RWPE1 (cell line): ENCODE measurements at regions not wholly inside any gene's neighbourhood (a gene's known extent, or its start where the extent isn't known, plus 50 kb on each side); places are given as distances from the start of the nearest gene placed in this dataset.

Experiments used
- CTCF ChIA-PET: fragments of 350-600 bp; sonication (Branson Sonifier 250); formaldehyde crosslinking; extraction: SDS; loops from one replicate; lab custom pipeline; 2021; lab: Yijun Ruan, JAX
- POLR2A ChIA-PET: fragments of 400-600 bp; formaldehyde crosslinking; extraction: SDS; loops from one replicate; lab custom pipeline; 2020; ENCODE audit warnings: antibody characterized with exemption; ENCODE audit not compliant: low non-redundant PET; lab: Yijun Ruan, JAX
- DNase-seq: peaks from one replicate; pipeline ENCODE4 v3.0.0; 2012; ENCODE audit warnings: low spot score
- H3K27ac ChIP-seq: fragments of 450-650 bp; 2 replicates; pipeline ENCODE4 v1.5.1; 2017
- CTCF ChIP-seq: fragments of 450-650 bp; conservative IDR thresholded peaks from 2 replicates; pipeline ENCODE4 v1.5.1; 2017; ENCODE audit warnings: low read depth, mild to moderate bottlenecking

GRCh38 chr14:36014236-36014635 is 162.3 kb downstream of the PTCSC3 start:
- no peak for TF ChIP-seq CTCF
- ChIA-PET CTCF (no interaction called here), POLR2A (no interaction called here)

GRCh38 chr14:36013483-36013882 is 163.0 kb downstream of the PTCSC3 start:
- no peak for TF ChIP-seq CTCF

More at GRCh38 chr14:36014236-36014635, 162.3 kb downstream of the PTCSC3 start:
- DNase-seq = no peak
- H3K27ac ChIP-seq = no peak overlapping the region

GRCh38 chr14:36012621-36013020 is 163.9 kb downstream of the PTCSC3 start:
- TF ChIP-seq CTCF = no peak
- ChIA-PET CTCF (no interaction called here), POLR2A (no interaction called here)
- no peak for DNase-seq
- no peak overlapping the region for H3K27ac ChIP-seq

More at GRCh38 chr14:36013483-36013882, 163.0 kb downstream of the PTCSC3 start:
- CTCF ChIA-PET = no interaction called here
- no peak for DNase-seq
- H3K27ac ChIP-seq = no peak overlapping the region
- POLR2A ChIA-PET = no interaction called here

- ChIA-PET CTCF (interaction anchor here (0.6 kb wide), 1 partner anchor 27 kb away, joined by 3 read pairs; no protein-coding TSS in a partner anchor), POLR2A (no interaction called here)
- no peak for DNase-seq
- no peak for TF ChIP-seq CTCF
- no peak overlapping the region for H3K27ac ChIP-seq
These were observed 166.9 kb downstream of the PTCSC3 start for GRCh38 chr14:36009643-36010042.

- no peak overlapping the region for H3K27ac ChIP-seq
- ChIA-PET POLR2A (no interaction called here), CTCF (interaction anchor here (0.6 kb wide), 1 partner anchor 39 kb away, joined by 3 read pairs; no protein-coding TSS in a partner anchor)
- no peak for TF ChIP-seq CTCF
- DNase-seq = no peak
These were observed 169.9 kb downstream of the PTCSC3 start for GRCh38 chr14:36006623-36007022.

GRCh38 chr14:36005670-36006069 is 170.9 kb downstream of the PTCSC3 start:
- no peak for DNase-seq
- no peak for TF ChIP-seq CTCF
- CTCF ChIA-PET = interaction anchor here (0.5 kb wide), 1 partner anchor 160 kb away, joined by 3 read pairs; no protein-coding TSS in a partner anchor
- H3K27ac ChIP-seq = no peak overlapping the region
- POLR2A ChIA-PET = no interaction called here
